MCF 10A (cell line): ENCODE measurements at regions not wholly inside any gene's neighbourhood (a gene's known extent, or its start where the extent isn't known, plus 50 kb on each side); places are given as distances from the start of the nearest gene placed in this dataset.
A peak's percentile ranks its signal among the peaks of the same experiment; 100 is the strongest.

Experiments
- BruUV-seq: library from RNA; stranded (reverse); fragments of 400-500 nt; replicated peaks from 2 replicates; lab custom pipeline; 2021; lab: Mats Ljungman, UMichigan
- CTCF ChIA-PET: fragments of 300-600 bp; sonication (Branson Sonifier 250); formaldehyde crosslinking; extraction: SDS; loops from one replicate; lab custom pipeline; 2021; ENCODE audit warnings: antibody characterized with exemption, inconsistent platforms; lab: Yijun Ruan, JAX
- POLR2A ChIA-PET: fragments of 300-600, 350-650 bp; sonication (Branson Sonifier 250); formaldehyde crosslinking; extraction: SDS; loops from one replicate; lab custom pipeline; 2020; ENCODE audit warnings: antibody characterized with exemption, inconsistent platforms; lab: Yijun Ruan, JAX
- DNase-seq: peaks from one replicate; pipeline ENCODE4 v3.0.0-alpha.2; 2018; ENCODE audit not compliant: unreplicated experiment
- H3K27ac Mint-ChIP-seq: one replicate; pipeline ENCODE4 v1.8.0; 2022; ENCODE audit warnings: mild to moderate bottlenecking, low read depth, mixed read lengths; ENCODE audit not compliant: unreplicated experiment
- H3K27me3 Mint-ChIP-seq: one replicate; pipeline ENCODE4 v1.8.0; 2022; ENCODE audit warnings: mixed read lengths; ENCODE audit not compliant: insufficient read depth, unreplicated experiment
- H3K36me3 Mint-ChIP-seq: one replicate; pipeline ENCODE4 v1.8.0; 2022; ENCODE audit warnings: mild to moderate bottlenecking, moderate library complexity, mixed read lengths; ENCODE audit not compliant: insufficient read depth, unreplicated experiment
- H3K4me1 Mint-ChIP-seq: one replicate; pipeline ENCODE4 v1.8.0; 2022; ENCODE audit warnings: mixed read lengths; ENCODE audit not compliant: insufficient read depth, unreplicated experiment
- H3K4me3 Mint-ChIP-seq: one replicate; pipeline ENCODE4 v1.8.0; 2022; ENCODE audit warnings: mild to moderate bottlenecking, moderate library complexity, mixed read lengths; ENCODE audit not compliant: unreplicated experiment
- H3K9me3 Mint-ChIP-seq: one replicate; pipeline ENCODE4 v1.8.0; 2022; ENCODE audit warnings: mixed read lengths; ENCODE audit not compliant: unreplicated experiment
- CTCF ChIP-seq: fragments of 200-600 bp; IDR thresholded peaks from one replicate; pipeline ENCODE4 v1.8.0; 2022; ENCODE audit warnings: antibody characterized with exemption, mild to moderate bottlenecking; ENCODE audit not compliant: unreplicated experiment
- intact Hi-C: fragments of 100-400 bp; cut with micrococcal nuclease; formaldehyde crosslinking; loops from 2 replicates; pipeline ENCODE4 v1.14.1; 2022

- no peaks in the 10 kb centered on the region for H3K27me3 Mint-ChIP-seq
- ChIA-PET CTCF (no interaction called here), POLR2A (no interaction called here)
- no peaks in the 10 kb centered on the region for H3K9me3 Mint-ChIP-seq
- H3K27ac Mint-ChIP-seq = no peak overlapping the region
- H3K4me3 Mint-ChIP-seq = no peak overlapping the region
- no peak for DNase-seq
- intact Hi-C loops = no loop called here
- H3K36me3 Mint-ChIP-seq = no peaks in the 10 kb centered on the region
- peaks cover 12% of the 10 kb centered on the region for H3K4me1 Mint-ChIP-seq
- TF ChIP-seq CTCF = no peak
- BruUV-seq = no TSS peak
Measured at GRCh38 chr12:66051361-66051760, 79.2 kb downstream of the LLPH start.

GRCh38 chr12:66050610-66051009, 79.9 kb downstream of the LLPH start:
- no peak for DNase-seq
- Mint-ChIP-seq H3K36me3 (no peaks in the 10 kb centered on the region), H3K4me3 (no peak overlapping the region), H3K27me3 (no peaks in the 10 kb centered on the region), H3K4me1 (peaks cover 12% of the 10 kb centered on the region), H3K9me3 (no peaks in the 10 kb centered on the region), H3K27ac (no peak overlapping the region)
- intact Hi-C loops = no loop called here
- BruUV-seq = no TSS peak
- TF ChIP-seq CTCF = no peak
- ChIA-PET CTCF (no interaction called here), POLR2A (no interaction called here)

- Mint-ChIP-seq H3K36me3 (no peaks in the 10 kb centered on the region), H3K4me3 (no peak overlapping the region), H3K9me3 (no peaks in the 10 kb centered on the region), H3K27me3 (no peaks in the 10 kb centered on the region), H3K27ac (no peak overlapping the region), H3K4me1 (peaks cover 12% of the 10 kb centered on the region)
- ChIA-PET POLR2A (no interaction called here), CTCF (no interaction called here)
- no peak for TF ChIP-seq CTCF
- no peak for DNase-seq
- BruUV-seq = no TSS peak
- intact Hi-C loops = no loop called here
Measured at GRCh38 chr12:66050283-66050576, 80.3 kb downstream of the LLPH start.

GRCh38 chr12:66049538-66050282, 80.8 kb downstream of the LLPH start:
- intact Hi-C loops = no loop called here
- no peak overlapping the region for H3K4me3 Mint-ChIP-seq
- no peaks in the 10 kb centered on the region for H3K27me3 Mint-ChIP-seq
- no peaks in the 10 kb centered on the region for H3K36me3 Mint-ChIP-seq
- no TSS peak for BruUV-seq
- TF ChIP-seq CTCF = no peak
- peak overlapping the region; percentile 12 for H3K27ac Mint-ChIP-seq
- H3K9me3 Mint-ChIP-seq = no peaks in the 10 kb centered on the region
- H3K4me1 Mint-ChIP-seq = peaks cover 15% of the 10 kb centered on the region
- ChIA-PET POLR2A (interaction anchor here (0.6 to 1.5 kb wide), 4 partner anchors 13 to 94 kb away, joined by 3 read pairs; no protein-coding TSS in a partner anchor), CTCF (interaction anchor here (0.6 kb wide), 1 partner anchor 335 kb away, joined by 4 read pairs; no protein-coding TSS in a partner anchor)
- DNase-seq = no peak
